ENCODE measurements at regions not wholly inside any gene's neighbourhood (a gene's known extent, or its start where the extent isn't known, plus 50 kb on each side); places are given as distances from the start of the nearest gene placed in this dataset.

GRCh38 chr15:70519616-70520015 is 243.7 kb downstream of the UACA start:
- Histone ChIP-seq H3K9me3 (no peaks in the 10 kb centered on the region), H3K4me1 (no peaks in the 10 kb centered on the region), H3K27me3 (no peaks in the 10 kb centered on the region), H3K36me3 (no peaks in the 10 kb centered on the region), H3K4me3 (no peak overlapping the region), H3K27ac (no peak overlapping the region)
- intact Hi-C loops (cut with DNase I) = no loop called here
- no peak for TF ChIP-seq CTCF (IDR thresholded peaks at IDR 0.05)
- TF ChIP-seq POLR2A (IDR thresholded peaks at IDR 0.05) = no peak
- DNase-seq (peak in 1 of 3 donors; percentile 27), ATAC-seq (no peak)
- 30% methylated on average over 2 of the region's 3 CpGs for WGBS (ENCODE audit: insufficient coverage, low coverage, low lambda C conversion rate, missing lambda C conversion rate)

GRCh38 chr15:70519004-70519365 is 244.4 kb downstream of the UACA start:
- no peak for TF ChIP-seq CTCF (IDR thresholded peaks at IDR 0.05)
- WGBS (ENCODE audit: insufficient coverage, low coverage, low lambda C conversion rate, missing lambda C conversion rate) = 100% methylated on average over 1 of the region's 6 CpGs

GRCh38 chr15:70518201-70519003 is 245.0 kb downstream of the UACA start:
- intact Hi-C loops (cut with DNase I) = no loop called here
- H3K4me3 ChIP-seq = no peak overlapping the region
- no peaks in the 10 kb centered on the region for H3K4me1 ChIP-seq
- no peak overlapping the region for H3K27ac ChIP-seq
- 89% methylated on average over 8 of the region's 11 CpGs for WGBS (ENCODE audit: insufficient coverage, low coverage, low lambda C conversion rate, missing lambda C conversion rate)
- DNase-seq = no peak
- H3K36me3 ChIP-seq = no peaks in the 10 kb centered on the region
- no peaks in the 10 kb centered on the region for H3K9me3 ChIP-seq
- ATAC-seq = no peak
- H3K27me3 ChIP-seq = no peaks in the 10 kb centered on the region
- TF ChIP-seq POLR2A (IDR thresholded peaks at IDR 0.05) (no peak), CTCF (IDR thresholded peaks at IDR 0.05) (no peak)

More at GRCh38 chr15:70519004-70519365, 244.4 kb downstream of the UACA start:
- Histone ChIP-seq H3K4me1 (no peaks in the 10 kb centered on the region), H3K9me3 (no peaks in the 10 kb centered on the region), H3K27ac (no peak overlapping the region), H3K27me3 (no peaks in the 10 kb centered on the region), H3K4me3 (no peak overlapping the region), H3K36me3 (no peaks in the 10 kb centered on the region)
- ATAC-seq (no peak), DNase-seq (no peak)
- intact Hi-C loops (cut with DNase I) = no loop called here

GRCh38 chr15:70517194-70517590 is 246.2 kb downstream of the UACA start:
- Histone ChIP-seq H3K27me3 (no peaks in the 10 kb centered on the region), H3K36me3 (no peaks in the 10 kb centered on the region), H3K4me1 (no peaks in the 10 kb centered on the region), H3K27ac (no peak overlapping the region), H3K9me3 (no peaks in the 10 kb centered on the region), H3K4me3 (no peak overlapping the region)
- intact Hi-C loops (cut with DNase I) = no loop called here
- WGBS (ENCODE audit: insufficient coverage, low coverage, low lambda C conversion rate, missing lambda C conversion rate) = 82% methylated on average over 5 of the region's 10 CpGs
- TF ChIP-seq POLR2A (IDR thresholded peaks at IDR 0.05) (no peak), CTCF (IDR thresholded peaks at IDR 0.05) (no peak)
- ATAC-seq = no peak
- DNase-seq = no peak
